ENCODE measurements at regions not wholly inside any gene's neighbourhood (a gene's known extent, or its start where the extent isn't known, plus 50 kb on each side); places are given as distances from the start of the nearest gene placed in this dataset.

DNA sequence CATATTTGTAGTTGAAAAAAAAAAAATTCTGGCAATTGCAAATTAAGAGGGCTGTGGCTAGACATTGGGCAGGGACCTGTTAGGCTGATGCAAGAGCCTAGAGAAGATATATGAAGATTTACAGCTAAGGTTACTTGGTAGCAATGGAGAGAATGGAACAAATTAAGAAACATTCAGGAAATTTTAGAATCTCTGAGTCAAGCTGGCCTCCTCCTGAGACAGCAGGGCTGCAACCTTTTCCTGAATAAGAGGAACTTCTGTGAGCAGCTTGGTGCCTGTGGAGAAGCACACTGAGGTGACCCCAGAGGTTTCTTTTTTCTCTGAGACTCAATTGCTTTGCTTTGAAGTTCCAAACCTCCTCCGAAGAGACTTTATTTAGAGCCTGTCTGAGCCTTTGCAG, 118.6 kb upstream of the LRATD1 start:
- TF ChIP-seq, protein P1, sequence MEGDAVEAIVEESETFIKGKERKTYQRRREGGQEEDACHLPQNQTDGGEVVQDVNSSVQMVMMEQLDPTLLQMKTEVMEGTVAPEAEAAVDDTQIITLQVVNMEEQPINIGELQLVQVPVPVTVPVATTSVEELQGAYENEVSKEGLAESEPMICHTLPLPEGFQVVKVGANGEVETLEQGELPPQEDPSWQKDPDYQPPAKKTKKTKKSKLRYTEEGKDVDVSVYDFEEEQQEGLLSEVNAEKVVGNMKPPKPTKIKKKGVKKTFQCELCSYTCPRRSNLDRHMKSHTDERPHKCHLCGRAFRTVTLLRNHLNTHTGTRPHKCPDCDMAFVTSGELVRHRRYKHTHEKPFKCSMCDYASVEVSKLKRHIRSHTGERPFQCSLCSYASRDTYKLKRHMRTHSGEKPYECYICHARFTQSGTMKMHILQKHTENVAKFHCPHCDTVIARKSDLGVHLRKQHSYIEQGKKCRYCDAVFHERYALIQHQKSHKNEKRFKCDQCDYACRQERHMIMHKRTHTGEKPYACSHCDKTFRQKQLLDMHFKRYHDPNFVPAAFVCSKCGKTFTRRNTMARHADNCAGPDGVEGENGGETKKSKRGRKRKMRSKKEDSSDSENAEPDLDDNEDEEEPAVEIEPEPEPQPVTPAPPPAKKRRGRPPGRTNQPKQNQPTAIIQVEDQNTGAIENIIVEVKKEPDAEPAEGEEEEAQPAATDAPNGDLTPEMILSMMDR (IDR thresholded peaks at IDR 0.05) = no peak
- no peak for TF ChIP-seq POLR2A (IDR thresholded peaks at IDR 0.05)

Measured in Peyer's patch (tissue), 4 donors.